GM19467 (cell line): ENCODE measurements at regions not wholly inside any gene's neighbourhood (a gene's known extent, or its start where the extent isn't known, plus 50 kb on each side); places are given as distances from the start of the nearest gene placed in this dataset.

ENCODE experiments used
- ATAC-seq: cut with Tn5 transposase; IDR thresholded peaks from one replicate; pipeline ENCODE4 v1.9.1; 2021; ENCODE audit warnings: mild to moderate bottlenecking, moderate library complexity; ENCODE audit not compliant: unreplicated experiment

GRCh38 chr10:43982250-43982649, 333.6 kb upstream of the ZNF32 start:
- no peak for ATAC-seq

DNA sequence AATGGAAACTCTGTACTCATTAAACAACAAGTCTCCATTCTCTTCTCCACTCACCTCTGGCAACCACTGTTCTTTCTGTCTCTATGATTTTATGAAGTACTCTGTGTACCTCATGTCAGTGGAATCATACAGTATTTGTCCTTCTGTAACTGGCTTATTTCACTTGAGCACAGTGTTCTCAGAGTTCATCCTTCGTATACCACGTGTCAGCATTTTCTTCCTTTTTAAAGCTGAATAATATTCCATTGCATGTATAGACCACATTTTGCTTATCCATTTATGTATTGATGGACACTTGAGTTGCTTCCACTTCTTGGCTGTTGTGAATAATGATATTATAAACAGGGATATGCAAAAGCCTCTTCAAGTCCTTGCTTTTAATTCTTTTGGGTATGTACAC, 333.0 kb upstream of the ZNF32 start:
- no peak for ATAC-seq

DNA sequence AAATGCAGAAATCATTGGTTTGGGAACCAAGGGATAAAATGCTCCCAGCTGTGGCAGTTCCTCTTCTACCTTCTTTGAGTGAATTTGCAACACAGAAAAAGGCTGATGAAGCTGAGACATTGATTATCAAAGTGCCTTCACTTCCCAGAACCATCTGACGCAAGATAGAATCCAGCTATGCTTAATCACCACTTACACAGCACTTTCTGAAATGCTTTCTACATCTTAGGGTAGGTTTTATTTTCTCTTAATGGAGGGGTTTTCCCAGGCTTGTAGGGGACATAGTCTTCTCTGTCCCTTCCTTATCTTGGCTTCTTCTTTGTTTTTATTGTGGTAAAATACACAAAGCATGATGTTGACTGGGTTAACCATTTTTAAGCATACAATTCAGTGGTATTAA, 332.6 kb upstream of the ZNF32 start:
- no peak for ATAC-seq

DNA sequence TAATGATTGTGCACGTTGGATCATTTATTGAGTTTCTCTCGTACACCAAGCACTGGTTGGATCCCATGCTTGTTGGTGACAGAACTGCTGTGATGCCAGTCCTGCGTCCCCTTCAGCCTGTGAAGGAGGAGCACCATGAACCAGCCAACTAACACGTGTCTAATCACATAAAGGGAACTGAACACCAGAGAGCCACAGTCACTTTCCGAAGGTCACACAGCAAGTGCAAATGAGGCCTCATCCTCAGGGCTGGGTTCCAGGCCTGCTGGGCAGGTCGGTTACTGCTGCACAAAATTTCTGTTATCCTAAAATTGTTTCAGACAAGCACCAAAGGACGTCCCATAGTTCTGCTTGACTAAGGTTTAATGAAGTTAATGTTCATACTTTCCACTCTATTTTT, 332.0 kb upstream of the ZNF32 start:
- ATAC-seq: no peak

- no peak for ATAC-seq
These were observed 331.6 kb upstream of the ZNF32 start for GRCh38 chr10:43980313-43980712.

DNA sequence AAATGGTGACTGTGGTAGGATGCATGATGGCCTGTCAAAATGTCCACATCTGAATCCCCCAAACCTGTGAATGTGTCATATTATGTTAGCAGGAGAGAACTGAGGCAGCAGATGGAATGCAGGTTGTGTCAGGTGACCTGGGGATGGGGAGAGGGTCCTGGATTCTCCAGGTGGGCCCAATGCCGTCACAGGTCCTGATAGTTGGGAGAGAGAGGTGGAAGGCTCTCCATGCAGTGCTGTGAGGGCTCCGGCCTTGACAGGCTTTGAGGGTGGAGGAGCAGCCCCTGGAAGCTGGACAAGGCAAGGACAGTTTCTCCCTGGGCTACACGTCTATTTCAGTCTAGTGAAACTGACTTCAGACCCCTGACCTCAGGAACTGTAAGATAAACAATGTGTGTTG, 330.9 kb upstream of the ZNF32 start:
- no peak for ATAC-seq

- no peak for ATAC-seq
These were observed 330.3 kb upstream of the ZNF32 start for GRCh38 chr10:43978936-43979335.

DNA sequence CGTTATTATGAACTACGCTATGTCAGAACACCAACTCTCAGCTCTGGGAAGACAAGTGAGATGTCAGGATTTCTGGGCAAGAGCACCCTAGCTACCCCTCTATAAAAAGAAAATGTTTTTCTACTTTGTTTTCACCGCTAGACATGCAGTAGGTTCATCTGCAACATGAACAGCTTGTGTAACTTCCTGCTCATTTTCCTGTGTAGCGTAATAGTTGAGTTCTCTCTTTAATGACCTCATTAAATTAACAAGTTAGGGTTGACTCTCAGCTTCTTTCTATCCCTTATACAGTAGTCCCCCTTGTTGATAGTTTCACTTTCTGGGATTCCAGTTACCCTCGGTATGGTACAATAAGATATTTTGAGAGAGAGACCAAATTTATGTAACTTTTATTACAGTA, 329.4 kb upstream of the ZNF32 start:
- ATAC-seq: no peak

DNA sequence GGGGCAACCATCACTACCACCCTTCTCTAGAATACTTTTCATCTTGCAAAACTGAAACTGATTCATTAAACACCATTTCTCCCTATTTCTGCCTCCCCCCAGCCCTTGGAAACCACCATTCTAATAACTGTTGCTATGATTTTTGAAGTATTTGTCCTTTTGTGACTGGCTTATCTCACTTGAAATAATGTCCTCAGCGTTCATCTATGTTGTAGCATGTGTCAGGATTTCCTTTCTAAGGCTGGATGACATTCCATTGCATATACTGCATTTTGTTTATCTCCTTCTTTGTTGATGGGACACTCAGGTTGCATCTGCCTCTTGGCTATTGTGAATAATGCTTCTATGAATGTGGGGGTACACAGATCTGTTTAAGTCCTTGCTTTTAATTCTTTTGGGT, 327.6 kb upstream of the ZNF32 start:
- ATAC-seq: no peak

DNA sequence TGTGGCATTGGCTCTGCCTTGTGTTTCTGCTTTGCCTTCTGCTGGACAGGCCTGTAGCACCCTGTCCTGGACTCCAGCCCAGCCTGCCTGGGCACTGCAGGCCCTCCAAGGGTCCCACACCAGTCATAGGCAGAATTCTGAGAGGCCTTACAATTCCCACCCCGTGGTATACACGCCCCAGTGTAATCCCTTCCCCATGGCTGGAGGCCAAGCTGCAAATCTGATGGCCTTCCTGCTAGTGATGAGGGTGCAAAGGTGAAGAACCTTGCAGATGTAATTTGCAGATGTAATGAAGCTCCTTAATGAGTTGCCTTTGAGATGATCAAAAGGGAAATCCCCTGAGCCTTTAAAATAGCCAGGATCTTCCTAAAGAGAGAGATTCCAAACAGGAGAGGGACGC, 325.1 kb upstream of the ZNF32 start:
- ATAC-seq: no peak

DNA sequence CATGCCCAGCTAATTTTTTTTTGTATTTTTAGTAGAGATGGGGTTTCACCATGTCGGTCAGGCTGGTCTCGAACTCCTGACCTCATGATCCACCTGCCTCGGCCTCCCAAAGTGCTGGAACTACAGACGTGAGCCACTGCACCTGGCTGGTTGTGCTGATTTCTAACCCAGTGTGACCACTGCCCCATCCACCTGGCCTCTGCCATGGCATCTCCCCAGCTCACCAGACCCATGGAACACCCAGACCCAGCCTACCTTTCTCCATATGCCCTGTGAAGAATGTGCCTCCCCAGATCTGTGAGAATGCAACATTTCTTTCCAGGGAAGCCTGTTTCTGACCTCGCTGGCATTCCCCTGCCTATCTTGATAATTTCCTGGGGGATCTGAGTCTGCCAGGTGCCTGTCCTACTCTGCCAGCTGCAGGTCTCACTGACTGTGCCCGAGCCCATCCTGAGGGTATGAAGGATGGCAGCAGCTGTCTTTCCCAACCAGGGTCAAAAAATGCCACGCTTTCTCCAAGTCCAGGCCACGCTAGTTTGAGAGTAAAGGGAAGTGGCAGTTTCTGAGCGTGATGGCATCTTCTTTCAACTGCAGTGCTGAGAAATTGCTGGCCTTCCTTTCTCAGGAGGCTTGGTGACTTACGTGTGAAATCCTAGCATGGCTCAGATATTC, 324.4 kb upstream of the ZNF32 start:
- no peak for ATAC-seq

GRCh38 chr10:43971981-43972380, 323.3 kb upstream of the ZNF32 start:
- no peak for ATAC-seq

DNA sequence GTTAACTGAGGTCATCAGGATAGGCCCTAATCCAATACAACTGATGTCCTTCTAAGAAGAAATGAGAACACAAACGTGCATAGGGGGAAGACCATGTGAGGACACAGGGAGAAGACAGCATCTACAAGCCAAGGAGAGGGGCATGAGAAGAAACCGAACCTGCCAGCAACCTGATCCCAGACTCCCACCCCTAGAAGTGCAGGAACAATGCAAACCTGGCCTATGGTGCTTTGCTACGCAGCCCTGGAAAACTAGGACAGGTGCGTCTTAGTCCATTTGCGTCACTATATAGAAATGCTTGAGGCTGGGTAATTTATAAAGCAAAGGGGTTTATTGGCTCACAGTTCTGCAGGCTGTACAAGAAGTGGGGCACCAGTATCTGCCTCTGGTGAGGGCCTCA, 322.6 kb upstream of the ZNF32 start:
- no peak for ATAC-seq

GRCh38 chr10:43970717-43971116, 322.0 kb upstream of the ZNF32 start:
- no peak for ATAC-seq

DNA sequence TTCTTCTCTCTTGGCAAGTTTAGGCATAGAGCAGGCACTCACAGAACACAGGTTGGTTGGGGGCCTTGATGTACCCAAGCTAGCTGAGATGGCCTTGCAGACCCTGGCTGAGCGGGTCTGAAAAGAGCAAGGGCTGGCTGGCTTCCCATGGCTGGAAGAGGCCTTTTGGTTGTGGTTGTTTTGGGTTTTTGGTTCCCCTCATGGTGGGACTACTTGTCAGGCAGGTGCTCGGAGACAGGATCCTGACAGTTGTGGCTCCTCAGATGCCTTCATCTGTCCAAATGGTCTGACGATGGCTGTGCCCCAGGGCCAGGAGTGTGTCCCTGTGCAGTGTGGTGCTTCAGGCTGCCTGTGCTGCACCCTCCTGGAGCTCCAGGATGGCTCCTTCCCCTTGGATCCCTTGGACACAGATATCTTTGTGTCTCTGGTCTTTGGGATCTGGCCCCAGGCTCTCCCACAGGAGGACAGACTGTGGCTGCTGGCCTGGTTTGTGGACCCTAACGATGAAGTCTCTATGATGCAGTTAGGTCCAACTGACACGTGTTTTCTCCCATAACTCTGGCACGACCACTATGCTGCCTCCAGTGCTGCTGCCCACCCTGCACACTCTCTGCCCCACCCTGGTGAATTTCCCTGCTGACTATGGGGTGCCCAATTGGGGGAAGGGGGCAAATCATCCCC, 321.5 kb upstream of the ZNF32 start:
- no peak for ATAC-seq

DNA sequence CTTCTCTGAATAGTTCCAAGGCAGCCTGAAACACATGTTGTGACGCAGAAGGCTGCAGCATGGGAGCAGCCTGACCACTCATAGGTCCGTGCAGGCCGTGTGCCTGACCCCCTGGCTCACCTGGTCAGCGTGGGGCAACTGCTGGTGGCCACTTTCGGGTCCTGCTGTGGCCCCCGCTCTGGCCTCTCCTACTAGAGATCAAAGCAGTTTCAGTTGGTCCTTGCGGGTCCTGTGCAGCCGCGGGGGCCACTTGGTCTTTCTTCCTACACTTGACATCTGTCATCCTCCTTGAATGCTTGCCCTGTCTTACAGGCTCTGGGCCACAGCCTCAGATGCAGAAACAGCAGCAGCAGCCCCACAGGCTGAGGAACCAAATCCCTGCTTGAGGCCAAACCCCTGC, 320.8 kb upstream of the ZNF32 start:
- ATAC-seq: no peak

DNA sequence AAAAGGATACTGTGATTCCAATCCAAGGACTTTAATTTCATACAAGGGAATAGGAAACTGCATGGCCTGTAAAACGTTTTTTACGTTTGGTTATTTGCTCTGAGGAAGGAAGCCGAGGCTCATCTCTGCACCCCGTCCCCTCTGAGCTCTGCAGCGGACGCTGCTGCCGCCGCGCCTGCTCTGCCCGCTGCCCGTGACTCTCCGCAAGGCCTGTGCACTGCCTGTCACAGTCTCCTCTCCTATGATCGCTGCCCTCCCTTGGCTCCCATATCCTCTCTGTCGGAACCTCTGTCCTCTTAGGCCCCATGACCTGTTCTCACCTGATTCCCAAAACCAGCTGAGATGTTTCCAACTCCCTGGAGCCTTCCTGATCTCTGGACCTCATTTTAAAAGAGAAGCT, 320.3 kb upstream of the ZNF32 start:
- ATAC-seq: no peak

DNA sequence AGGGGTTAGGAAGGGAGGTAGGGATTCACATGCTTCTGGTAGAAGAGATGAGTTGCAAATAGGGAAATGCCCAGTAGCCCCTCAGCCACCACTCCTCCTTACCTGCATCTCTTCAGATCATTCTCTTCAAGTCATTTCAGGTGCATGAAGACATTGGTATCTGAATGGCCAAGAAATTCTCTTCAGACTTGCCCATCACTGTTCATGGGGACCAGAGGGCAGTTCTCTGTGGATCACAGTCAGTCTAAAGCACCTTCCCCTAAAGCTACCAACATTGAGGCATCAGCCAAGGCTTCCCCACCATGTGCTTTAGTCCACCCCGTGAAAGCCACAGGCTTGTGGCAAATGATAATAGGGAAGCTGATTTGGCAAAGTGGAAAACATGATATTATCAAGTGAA, 319.4 kb upstream of the ZNF32 start:
- ATAC-seq: no peak

GRCh38 chr10:43966571-43966965, 317.9 kb upstream of the ZNF32 start:
- no peak for ATAC-seq

GRCh38 chr10:43965918-43966570, 317.4 kb upstream of the ZNF32 start:
- no peak for ATAC-seq

- ATAC-seq: no peak
These were observed 316.6 kb upstream of the ZNF32 start for GRCh38 chr10:43965033-43965917.
